ENCODE measurements at regions not wholly inside any gene's neighbourhood (a gene's known extent, or its start where the extent isn't known, plus 50 kb on each side); places are given as distances from the start of the nearest gene placed in this dataset.
"Not testable (repeated sequence)": the region's sequence is repeated elsewhere in the genome, so short reads cannot be mapped to it uniquely, and the experiment has no call there.

- no peak for DNase-seq
Measured at GRCh38 chr4:143819029-143819428, 86.3 kb downstream of the GYPE start.

- not testable (repeated sequence) for DNase-seq
Measured at GRCh38 chr4:143817866-143818265, 87.5 kb downstream of the GYPE start.

- not testable (repeated sequence) for DNase-seq
Measured at GRCh38 chr4:143815375-143815774, 90.0 kb downstream of the GYPE start.

GRCh38 chr4:143813431-143814154, 91.8 kb downstream of the GYPE start:
- DNase-seq: not testable (repeated sequence)

- DNase-seq: not testable (repeated sequence)
Measured at GRCh38 chr4:143791693-143792092, 91.2 kb upstream of the FREM3 start.

- DNase-seq: peak; percentile 48
Measured at GRCh38 chr4:143790425-143790824, 90.0 kb upstream of the FREM3 start.

- DNase-seq: not testable (repeated sequence)
Measured at GRCh38 chr4:143789618-143790017, 89.1 kb upstream of the FREM3 start.

- no peak for DNase-seq
Measured at GRCh38 chr4:143784567-143784966, 84.1 kb upstream of the FREM3 start.

GRCh38 chr4:143782521-143782920, 82.0 kb upstream of the FREM3 start:
- DNase-seq: no peak

GRCh38 chr4:143773998-143774895, 73.8 kb upstream of the FREM3 start:
- DNase-seq: peak; percentile 47

- DNase-seq: peak; percentile 0
Measured at GRCh38 chr4:143771269-143771668, 70.8 kb upstream of the FREM3 start.

GRCh38 chr4:143768007-143768591, 67.6 kb upstream of the FREM3 start:
- peak; percentile 15 for DNase-seq

GRCh38 chr4:143763587-143763986, 63.1 kb upstream of the FREM3 start:
- no peak for DNase-seq

GRCh38 chr4:143762511-143762910, 62.0 kb upstream of the FREM3 start:
- DNase-seq: no peak
